ENCODE measurements at regions not wholly inside any gene's neighbourhood (a gene's known extent, or its start where the extent isn't known, plus 50 kb on each side); places are given as distances from the start of the nearest gene placed in this dataset.

GRCh38 chr4:175499735-175500352 is 312.2 kb downstream of the GPM6A start:
- no peak for TF ChIP-seq CTCF (conservative IDR thresholded peaks at IDR 0.05)
- Mint-ChIP-seq H3K27ac (ENCODE audit: unreplicated experiment) (no peak overlapping the region), H3K4me3 (no peak overlapping the region), H3K4me1 (no peaks in the 10 kb centered on the region), H3K36me3 (ENCODE audit: low read depth) (no peaks in the 10 kb centered on the region), H3K27me3 (ENCODE audit: low read depth) (no peaks in the 10 kb centered on the region), H3K9me3 (no peaks in the 10 kb centered on the region)
- no peak for DNase-seq (ENCODE audit: low read depth, low spot score)

- TF ChIP-seq CTCF (conservative IDR thresholded peaks at IDR 0.05), result no peak
- peaks cover 3% of the 10 kb centered on the region for H3K9me3 Mint-ChIP-seq
- no peak overlapping the region for H3K27ac Mint-ChIP-seq (ENCODE audit: unreplicated experiment)
- DNase-seq (ENCODE audit: low read depth, low spot score), result no peak
- H3K27me3 Mint-ChIP-seq (ENCODE audit: low read depth), result no peaks in the 10 kb centered on the region
- no peaks in the 10 kb centered on the region for H3K36me3 Mint-ChIP-seq (ENCODE audit: low read depth)
- no peak overlapping the region for H3K4me3 Mint-ChIP-seq
- H3K4me1 Mint-ChIP-seq, result no peaks in the 10 kb centered on the region
Observed at GRCh38 chr4:175504318-175504717, 307.7 kb downstream of the GPM6A start.

- Mint-ChIP-seq H3K27ac (ENCODE audit: unreplicated experiment) (no peak overlapping the region), H3K4me3 (no peak overlapping the region), H3K27me3 (ENCODE audit: low read depth) (no peaks in the 10 kb centered on the region), H3K4me1 (no peaks in the 10 kb centered on the region), H3K36me3 (ENCODE audit: low read depth) (no peaks in the 10 kb centered on the region), H3K9me3 (peaks cover 3% of the 10 kb centered on the region)
- TF ChIP-seq CTCF (conservative IDR thresholded peaks at IDR 0.05), result no peak
- DNase-seq (ENCODE audit: low read depth, low spot score), result no peak
Observed at GRCh38 chr4:175509320-175509719, 302.7 kb downstream of the GPM6A start.

- H3K4me3 Mint-ChIP-seq, result no peak overlapping the region
- H3K27ac Mint-ChIP-seq (ENCODE audit: unreplicated experiment), result no peak overlapping the region
- no peaks in the 10 kb centered on the region for H3K4me1 Mint-ChIP-seq
- no peaks in the 10 kb centered on the region for H3K36me3 Mint-ChIP-seq (ENCODE audit: low read depth)
- H3K9me3 Mint-ChIP-seq, result peaks cover 3% of the 10 kb centered on the region
- no peak for TF ChIP-seq CTCF (conservative IDR thresholded peaks at IDR 0.05)
- H3K27me3 Mint-ChIP-seq (ENCODE audit: low read depth), result no peaks in the 10 kb centered on the region
- no peak for DNase-seq (ENCODE audit: low read depth, low spot score)
Observed at GRCh38 chr4:175511861-175512260, 300.2 kb downstream of the GPM6A start.

GRCh38 chr4:175514174-175514573 is 297.9 kb downstream of the GPM6A start:
- no peaks in the 10 kb centered on the region for H3K9me3 Mint-ChIP-seq
- TF ChIP-seq CTCF (conservative IDR thresholded peaks at IDR 0.05), result no peak

More at GRCh38 chr4:175514174-175514573, 297.9 kb downstream of the GPM6A start:
- Mint-ChIP-seq H3K36me3 (ENCODE audit: low read depth) (no peaks in the 10 kb centered on the region), H3K4me3 (no peak overlapping the region), H3K4me1 (no peaks in the 10 kb centered on the region), H3K27ac (ENCODE audit: unreplicated experiment) (no peak overlapping the region), H3K27me3 (ENCODE audit: low read depth) (no peaks in the 10 kb centered on the region)
- no peak for DNase-seq (ENCODE audit: low read depth, low spot score)

All from neural crest cell (in vitro differentiated cells).